Ascending aorta (tissue), 2 donors: ENCODE measurements at regions not wholly inside any gene's neighbourhood (a gene's known extent, or its start where the extent isn't known, plus 50 kb on each side); places are given as distances from the start of the nearest gene placed in this dataset.
"Not testable (repeated sequence)": the region's sequence is repeated elsewhere in the genome, so short reads cannot be mapped to it uniquely, and the experiment has no call there.

Experiments used
- DNase-seq, 2 donors: peaks; one replicate each; pipeline ENCODE4 v3.0.0-alpha.2; 2019; ENCODE audit warnings: low spot score in 2 of 2
- H3K27ac ChIP-seq, 2 donors: fragments of 200-600 bp; sonication (generic); one replicate each; pipeline ENCODE4 v1.5.1; 2016 to 2017; ENCODE audit warnings: mild to moderate bottlenecking in 1 of 2
- H3K27me3 ChIP-seq: fragments of 200-600 bp; sonication (generic); one replicate; pipeline ENCODE4 v1.5.1; 2017
- H3K36me3 ChIP-seq, 2 donors: fragments of 200-600 bp; sonication (generic); one replicate each; pipeline ENCODE4 v1.5.1; 2016
- H3K4me1 ChIP-seq, 2 donors: fragments of 200-600 bp; sonication (generic); one replicate each; pipeline ENCODE4 v1.5.1; 2016 to 2017; ENCODE audit warnings: mild to moderate bottlenecking in 1 of 2
- H3K4me3 ChIP-seq, 2 donors: fragments of 200-600 bp; sonication (generic); one replicate each; pipeline ENCODE4 v1.5.1; 2016 to 2017; ENCODE audit warnings: mild to moderate bottlenecking in 1 of 2
- H3K9me3 ChIP-seq, 2 donors: fragments of 200-600 bp; sonication (generic); one replicate each; pipeline ENCODE4 v1.5.1; 2016
- intact Hi-C: fragments of 100-400 bp; cut with DNase I; formaldehyde crosslinking; loops from one replicate; pipeline ENCODE4 v1.15.1; 2023
- TF ChIP-seq, protein P1 (sequence below), 3 experiments: fragments of 200-600 bp in 2 of 3; fragments of 450-650 bp in 1 of 3; sonication (generic) in 2 of 3; IDR thresholded peaks; one replicate each; pipeline ENCODE4 v1.5.1; 2016 to 2019; ENCODE audit warnings: antibody characterized with exemption in 3 of 3, mild to moderate bottlenecking in 1 of 3, moderate library complexity in 1 of 3

DNA sequence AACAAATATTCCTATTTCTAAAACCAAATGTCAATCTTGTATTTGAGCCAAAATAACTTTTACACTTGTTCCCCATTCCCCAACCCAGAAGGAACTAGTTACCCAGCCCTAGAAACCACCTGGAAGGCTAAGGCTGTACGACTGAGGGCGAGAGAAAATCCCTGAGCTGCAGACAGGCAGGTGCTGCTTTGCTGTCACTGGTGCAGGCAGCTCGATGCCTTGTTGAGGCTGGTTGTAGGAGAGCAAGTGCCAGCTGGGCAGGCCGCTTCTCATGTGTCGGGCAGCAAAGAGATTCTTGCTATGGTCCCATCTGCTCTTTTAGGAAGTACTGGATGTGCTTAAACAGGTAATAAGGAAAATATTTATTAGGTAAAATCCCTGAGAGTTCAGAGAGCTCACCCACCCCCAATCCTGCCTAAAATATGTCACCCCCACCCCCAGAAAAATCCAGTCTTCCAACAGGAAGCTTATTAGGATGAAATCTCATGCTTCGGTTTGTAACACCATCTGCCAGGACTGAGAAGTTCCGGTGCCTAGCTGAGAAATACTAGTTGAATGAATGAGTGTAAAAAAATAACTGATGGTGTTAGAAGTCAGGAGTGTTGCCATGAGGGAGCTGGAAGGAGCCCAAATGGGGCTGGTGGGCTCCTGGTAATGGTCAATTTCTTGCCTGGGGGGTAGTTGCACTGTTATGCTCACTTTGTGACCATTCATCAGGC, 91.1 kb upstream of the DMRT1 start:
- Histone ChIP-seq H3K4me1 (peaks cover 26 to 46% of the 10 kb centered on the region in 2 donors), H3K4me3 (no peak overlapping the region), H3K27me3 (no peaks in the 10 kb centered on the region), H3K36me3 (peaks cover 18 to 25% of the 10 kb centered on the region in 2 donors), H3K9me3 (no peaks in the 10 kb centered on the region), H3K27ac (peak overlapping the region; percentile 92 to 95)
- intact Hi-C loops: loop anchor here (5.0 kb wide), 1 partner anchor 1267 kb away; the partner anchor contains the start of gene SMARCA2
- TF ChIP-seq, protein P1, sequence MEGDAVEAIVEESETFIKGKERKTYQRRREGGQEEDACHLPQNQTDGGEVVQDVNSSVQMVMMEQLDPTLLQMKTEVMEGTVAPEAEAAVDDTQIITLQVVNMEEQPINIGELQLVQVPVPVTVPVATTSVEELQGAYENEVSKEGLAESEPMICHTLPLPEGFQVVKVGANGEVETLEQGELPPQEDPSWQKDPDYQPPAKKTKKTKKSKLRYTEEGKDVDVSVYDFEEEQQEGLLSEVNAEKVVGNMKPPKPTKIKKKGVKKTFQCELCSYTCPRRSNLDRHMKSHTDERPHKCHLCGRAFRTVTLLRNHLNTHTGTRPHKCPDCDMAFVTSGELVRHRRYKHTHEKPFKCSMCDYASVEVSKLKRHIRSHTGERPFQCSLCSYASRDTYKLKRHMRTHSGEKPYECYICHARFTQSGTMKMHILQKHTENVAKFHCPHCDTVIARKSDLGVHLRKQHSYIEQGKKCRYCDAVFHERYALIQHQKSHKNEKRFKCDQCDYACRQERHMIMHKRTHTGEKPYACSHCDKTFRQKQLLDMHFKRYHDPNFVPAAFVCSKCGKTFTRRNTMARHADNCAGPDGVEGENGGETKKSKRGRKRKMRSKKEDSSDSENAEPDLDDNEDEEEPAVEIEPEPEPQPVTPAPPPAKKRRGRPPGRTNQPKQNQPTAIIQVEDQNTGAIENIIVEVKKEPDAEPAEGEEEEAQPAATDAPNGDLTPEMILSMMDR (IDR thresholded peaks at IDR 0.05): no peak
- DNase-seq: no peak

DNA sequence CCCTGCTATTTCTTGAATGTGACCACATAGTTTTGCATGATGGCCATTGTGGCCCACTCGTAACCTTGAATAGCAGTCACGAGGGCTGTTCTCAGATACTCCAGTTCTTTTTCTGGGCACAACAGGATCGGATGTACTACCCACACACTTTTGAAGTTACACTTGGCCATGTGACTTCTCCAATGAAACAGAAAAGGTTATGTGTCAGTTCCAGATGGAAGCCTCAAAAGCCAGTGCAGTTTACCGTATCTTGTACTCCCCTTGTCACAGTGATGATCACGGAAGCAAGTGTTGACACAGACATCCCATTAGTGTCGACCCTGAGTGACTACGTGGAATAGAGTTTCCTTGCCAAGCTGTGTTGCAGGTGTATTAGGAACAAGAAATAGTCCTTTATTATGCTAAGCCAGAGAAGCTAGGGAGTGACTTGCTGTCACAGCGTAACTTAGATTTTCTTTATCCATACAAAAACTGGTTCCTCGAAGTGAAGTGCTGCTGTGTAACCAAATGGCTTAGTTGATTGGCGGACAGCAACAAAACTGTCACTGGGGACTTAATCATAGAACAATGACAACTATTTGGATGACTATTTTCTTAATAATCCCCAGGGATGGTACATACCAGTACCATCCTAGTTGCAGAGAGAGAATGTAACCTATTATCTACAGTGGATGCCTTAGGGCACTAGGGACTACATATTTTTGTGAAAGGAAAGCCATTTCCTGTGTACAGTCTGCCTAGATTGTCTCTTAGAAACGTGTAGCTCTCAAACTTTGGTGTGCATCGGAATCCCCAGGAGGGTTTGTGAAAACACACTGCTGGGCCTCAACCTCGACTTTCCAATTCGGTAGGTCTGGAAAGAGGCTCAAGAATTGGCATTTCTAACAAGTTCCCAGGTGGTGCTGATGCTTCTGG, 90.1 kb upstream of the DMRT1 start:
- H3K27ac ChIP-seq: peak overlapping the region; percentile 92 to 95

DNA sequence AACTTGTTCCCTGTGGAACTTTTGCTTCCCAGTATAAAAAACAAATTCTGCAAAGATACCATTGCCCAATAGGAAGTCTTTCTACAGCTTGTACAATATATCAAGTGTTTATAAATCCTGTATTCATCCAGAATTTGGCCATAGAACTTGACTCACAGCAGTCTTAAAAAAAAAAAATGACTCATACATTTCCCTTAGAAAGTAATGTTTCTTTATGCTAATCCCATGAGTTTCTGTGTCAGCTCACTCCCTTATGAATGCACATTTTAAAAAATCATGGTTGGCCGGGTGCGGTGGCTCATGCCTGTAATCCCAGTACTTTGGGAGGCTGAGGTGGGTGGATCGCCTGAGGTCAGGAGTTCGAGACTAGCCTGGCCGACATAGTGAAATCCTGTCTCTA, 89.3 kb upstream of the DMRT1 start:
- peak overlapping the region; percentile 92 to 95 for H3K27ac ChIP-seq
- no peaks in the 10 kb centered on the region for H3K27me3 ChIP-seq
- no peak overlapping the region for H3K4me3 ChIP-seq
- peaks cover 6 to 13% of the 10 kb centered on the region in 2 donors for H3K36me3 ChIP-seq
- H3K9me3 ChIP-seq: no peaks in the 10 kb centered on the region
- peaks cover 25 to 41% of the 10 kb centered on the region in 2 donors for H3K4me1 ChIP-seq
- TF ChIP-seq, protein P1 (IDR thresholded peaks at IDR 0.05): no peak
- intact Hi-C loops: loop anchor here (1.0 to 5.0 kb wide), 3 partner anchors 15 to 1265 kb away; partner anchors contain the start of gene SMARCA2
- peak; percentile 40 to 88 for DNase-seq

More for the DNA sequence above, 90.1 kb upstream of the DMRT1 start:
- TF ChIP-seq, protein P1 (IDR thresholded peaks at IDR 0.05): no peak
- no peak for DNase-seq
- Histone ChIP-seq H3K36me3 (peaks cover 12 to 21% of the 10 kb centered on the region in 2 donors), H3K9me3 (no peaks in the 10 kb centered on the region), H3K4me3 (peak overlapping the region in 1 of 2 donors; percentile 37), H3K27me3 (no peaks in the 10 kb centered on the region), H3K4me1 (peaks cover 25 to 45% of the 10 kb centered on the region in 2 donors)
- intact Hi-C loops: loop anchor here (1.0 to 5.0 kb wide), 3 partner anchors 14 to 1266 kb away; partner anchors contain the start of gene SMARCA2

DNA sequence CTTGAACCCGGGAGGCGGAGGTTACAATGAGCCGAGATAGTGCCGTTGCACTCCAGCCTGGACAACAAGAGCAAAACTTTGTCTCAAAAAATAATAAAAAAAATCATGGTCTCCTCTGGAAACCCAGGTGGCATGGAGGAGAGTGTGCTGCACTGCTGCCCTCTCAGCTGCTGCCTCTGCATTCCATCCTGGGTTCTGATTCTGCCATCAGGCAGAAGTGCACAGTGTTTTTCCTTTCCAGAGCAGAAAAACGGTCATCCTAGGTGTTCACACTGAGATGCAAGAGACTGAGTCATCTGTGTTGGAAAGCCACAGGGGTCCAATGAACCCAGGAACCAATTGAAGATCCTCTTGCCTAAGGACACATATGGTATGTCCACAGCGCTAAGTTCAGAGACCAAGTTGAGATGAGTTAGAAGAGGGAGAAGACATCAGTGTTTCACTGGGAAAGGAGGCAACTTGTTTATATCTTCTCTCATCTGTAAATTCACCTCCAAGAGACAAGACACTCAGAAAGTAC, 88.8 kb upstream of the DMRT1 start:
- intact Hi-C loops: loop anchor here (1.0 to 5.0 kb wide), 3 partner anchors 15 to 1265 kb away; partner anchors contain the start of gene SMARCA2
- no peaks in the 10 kb centered on the region for H3K9me3 ChIP-seq
- peaks cover 25 to 38% of the 10 kb centered on the region in 2 donors for H3K4me1 ChIP-seq
- no peak for DNase-seq
- TF ChIP-seq, protein P1 (IDR thresholded peaks at IDR 0.05): no peak
- H3K27me3 ChIP-seq: no peaks in the 10 kb centered on the region
- no peak overlapping the region for H3K4me3 ChIP-seq
- H3K27ac ChIP-seq: peak overlapping the region; percentile 92 to 95
- H3K36me3 ChIP-seq: peaks cover 6 to 8% of the 10 kb centered on the region in 2 donors

DNA sequence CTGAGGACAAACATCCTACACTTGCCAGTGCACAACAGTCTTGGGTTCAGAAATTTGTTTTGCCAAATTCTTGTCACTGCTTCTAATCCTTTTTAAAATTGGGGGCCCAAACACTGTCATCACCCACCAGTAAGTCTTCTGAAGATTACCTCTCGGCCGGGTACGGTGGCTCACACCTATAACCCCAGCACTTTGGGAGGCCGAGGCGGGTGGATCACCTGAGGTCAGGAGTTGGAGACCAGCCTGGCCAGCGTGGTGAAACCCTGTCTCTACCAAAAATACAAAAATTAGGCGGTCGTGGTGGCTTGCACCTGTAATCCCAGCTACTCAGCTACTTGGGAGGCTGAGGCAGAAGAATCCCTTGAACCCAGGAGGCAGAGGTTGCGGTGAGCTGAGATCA, 87.8 kb upstream of the DMRT1 start:
- intact Hi-C loops: loop anchor here (2.0 to 5.0 kb wide), 2 partner anchors 137 to 1264 kb away; partner anchors contain the start of gene SMARCA2
- Histone ChIP-seq H3K27ac (peak overlapping the region; percentile 92 to 95), H3K4me1 (peaks cover 25 to 36% of the 10 kb centered on the region in 2 donors)
- DNase-seq: peak in 1 of 2 donors; percentile 44
- H3K9me3 ChIP-seq, H3K4me3 ChIP-seq, H3K27me3 ChIP-seq, H3K36me3 ChIP-seq: not testable (repeated sequence)
